ENCODE measurements at regions not wholly inside any gene's neighbourhood (a gene's known extent, or its start where the extent isn't known, plus 50 kb on each side); places are given as distances from the start of the nearest gene placed in this dataset.

GRCh38 chr5:124514956-124515355, 231.5 kb downstream of the ZNF608 start:
- TF ChIP-seq CTCF (IDR thresholded peaks at IDR 0.05) (no peak), POLR2A (IDR thresholded peaks at IDR 0.05) (no peak)

Data from uterus (tissue), 2 donors.